Mucosa of stomach (tissue), 1 donor: ENCODE measurements at regions not wholly inside any gene's neighbourhood (a gene's known extent, or its start where the extent isn't known, plus 50 kb on each side); places are given as distances from the start of the nearest gene placed in this dataset.

Experiments
- H3K27me3 ChIP-seq: one replicate; pipeline ENCODE4 v1.7.0; 2013; ENCODE audit warnings: mild to moderate bottlenecking, low read length; ENCODE audit not compliant: control insufficient read depth, insufficient read depth
- H3K36me3 ChIP-seq: one replicate; pipeline ENCODE4 v1.7.0; 2013; ENCODE audit warnings: low read length; ENCODE audit not compliant: control insufficient read depth, insufficient read depth
- H3K4me1 ChIP-seq: one replicate; pipeline ENCODE4 v1.7.0; 2013; ENCODE audit warnings: mild to moderate bottlenecking, low read length; ENCODE audit not compliant: control insufficient read depth, insufficient read depth
- H3K4me3 ChIP-seq: one replicate; pipeline ENCODE4 v1.7.0; 2013; ENCODE audit warnings: low read length
- H3K9ac ChIP-seq: one replicate; pipeline ENCODE4 v1.7.0; 2013; ENCODE audit warnings: mild to moderate bottlenecking, low read length, moderate library complexity
- H3K9me3 ChIP-seq: one replicate; pipeline ENCODE4 v1.7.0; 2013; ENCODE audit warnings: mild to moderate bottlenecking, low read length, moderate library complexity; ENCODE audit not compliant: control insufficient read depth
- donor health status: Pancreatic carcinoma.

DNA sequence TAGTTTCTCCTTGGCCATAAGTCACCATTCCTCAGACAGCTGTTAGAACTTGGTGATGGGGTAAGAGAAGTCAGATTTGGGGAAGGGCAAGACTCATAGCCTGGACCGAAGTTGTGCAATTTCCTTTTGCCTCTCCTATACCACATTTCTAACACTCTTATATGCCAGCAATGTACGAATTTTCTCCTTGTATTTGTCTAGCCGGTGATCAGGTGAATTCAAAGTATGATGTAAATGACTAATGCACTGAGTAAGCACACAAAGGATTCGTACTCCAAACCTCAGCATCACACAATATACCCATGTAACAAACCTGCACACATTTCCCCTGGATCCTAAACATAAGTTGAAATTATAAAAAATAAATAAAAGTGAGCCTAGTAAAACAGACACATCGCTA, 1143.5 kb upstream of the CELF4 start:
- Histone ChIP-seq H3K36me3 (no peaks in the 10 kb centered on the region), H3K27me3 (no peaks in the 10 kb centered on the region), H3K4me1 (no peaks in the 10 kb centered on the region), H3K9ac (no peak overlapping the region), H3K9me3 (no peaks in the 10 kb centered on the region), H3K4me3 (no peak overlapping the region)

DNA sequence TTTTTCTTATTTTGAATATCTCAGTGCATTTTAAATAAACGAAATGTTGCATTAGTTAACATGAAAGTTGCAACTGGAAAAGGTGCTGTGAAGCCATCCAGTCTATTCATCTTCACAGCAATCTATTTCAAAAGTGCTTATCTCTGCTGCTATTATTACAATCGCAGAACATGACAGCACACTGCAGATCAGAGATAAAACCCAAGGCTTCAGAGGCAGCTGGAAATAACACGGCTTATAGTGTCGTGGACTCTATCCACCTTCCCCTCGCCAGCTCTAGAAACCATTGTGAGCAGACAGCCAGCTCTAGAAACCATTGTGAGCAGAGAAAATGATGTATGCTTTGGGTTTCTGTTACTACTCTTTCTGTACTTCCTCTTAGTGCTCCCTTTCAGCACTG, 1140.8 kb upstream of the CELF4 start:
- no peak overlapping the region for H3K4me3 ChIP-seq
- no peaks in the 10 kb centered on the region for H3K9me3 ChIP-seq
- H3K27me3 ChIP-seq: no peaks in the 10 kb centered on the region
- H3K36me3 ChIP-seq: no peaks in the 10 kb centered on the region
- H3K4me1 ChIP-seq: no peaks in the 10 kb centered on the region
- no peak overlapping the region for H3K9ac ChIP-seq

DNA sequence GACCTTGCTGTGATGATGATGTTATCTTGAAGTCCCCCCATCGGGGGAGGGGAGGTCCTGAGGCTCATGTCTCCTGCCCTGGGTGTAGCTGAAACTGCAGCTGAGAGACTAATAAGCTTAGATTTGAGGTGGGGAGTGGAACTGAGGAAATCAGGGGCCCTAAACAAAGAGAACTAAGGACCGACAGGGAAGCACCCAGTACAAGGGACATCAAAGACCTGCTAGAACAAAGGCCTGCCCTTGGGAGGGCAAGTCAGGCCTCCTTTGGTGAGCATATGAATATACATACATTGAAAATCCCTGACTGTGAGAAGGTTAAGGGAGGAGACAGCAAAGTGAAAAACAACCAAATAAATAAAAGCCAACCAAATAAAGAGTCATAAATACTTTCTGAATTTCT, 1132.5 kb upstream of the CELF4 start:
- no peaks in the 10 kb centered on the region for H3K27me3 ChIP-seq
- no peaks in the 10 kb centered on the region for H3K4me1 ChIP-seq
- no peak overlapping the region for H3K4me3 ChIP-seq
- H3K9me3 ChIP-seq: no peaks in the 10 kb centered on the region
- no peaks in the 10 kb centered on the region for H3K36me3 ChIP-seq
- H3K9ac ChIP-seq: no peak overlapping the region

DNA sequence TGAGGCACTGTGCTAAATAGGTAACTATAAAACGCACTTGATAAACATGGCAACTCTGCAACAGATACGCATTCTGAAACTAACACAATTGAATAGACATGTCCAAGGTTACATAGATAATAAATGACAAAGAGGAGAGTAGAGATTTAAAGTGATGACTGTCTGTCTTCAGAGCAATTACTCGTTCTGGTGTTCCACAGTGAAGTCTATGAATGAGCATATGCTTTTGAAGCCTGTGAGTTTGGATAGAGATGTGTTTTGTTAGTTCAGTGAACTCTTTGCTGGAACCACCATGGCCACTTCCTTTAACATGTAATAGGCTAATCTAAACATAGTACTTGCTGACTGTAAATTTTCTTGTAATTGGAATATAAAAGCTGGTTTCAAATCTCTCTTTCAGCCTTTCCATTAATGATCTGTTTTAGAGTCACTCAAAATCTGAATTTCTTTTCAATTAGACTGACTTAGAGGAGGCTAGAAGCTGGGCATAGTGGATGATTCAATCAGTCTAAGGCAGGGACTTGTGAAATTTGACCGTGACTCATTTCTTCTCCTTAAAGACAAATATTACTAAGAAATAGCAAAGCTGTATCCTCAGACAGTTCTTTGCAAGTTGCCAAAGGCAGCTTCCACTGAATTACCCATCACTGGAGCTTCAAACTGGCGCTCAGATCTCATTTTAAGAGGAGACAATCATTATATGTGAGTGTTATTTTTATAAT, 1130.1 kb upstream of the CELF4 start:
- no peaks in the 10 kb centered on the region for H3K9me3 ChIP-seq
- no peaks in the 10 kb centered on the region for H3K27me3 ChIP-seq
- H3K4me1 ChIP-seq: no peaks in the 10 kb centered on the region
- H3K36me3 ChIP-seq: no peaks in the 10 kb centered on the region
- H3K4me3 ChIP-seq: no peak overlapping the region
- H3K9ac ChIP-seq: no peak overlapping the region

DNA sequence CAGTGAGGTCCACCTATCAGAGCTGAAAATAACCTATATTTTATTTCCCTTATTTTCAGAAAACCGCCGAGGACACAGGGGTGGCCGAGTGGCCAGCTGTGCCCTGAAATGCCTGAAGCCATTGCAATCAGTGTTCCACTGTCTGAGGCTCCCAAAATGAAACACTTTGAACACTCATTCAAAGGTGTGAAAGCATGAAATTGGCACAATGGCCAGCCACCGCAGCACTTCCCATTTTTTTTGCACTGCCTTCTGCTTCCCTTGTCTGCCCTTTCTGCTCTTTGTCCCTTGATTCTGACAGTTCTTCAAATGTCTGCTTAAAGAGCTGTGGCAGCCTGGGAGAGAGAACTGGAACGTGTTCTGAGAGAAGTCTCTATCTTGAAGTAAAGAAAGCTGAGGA, 1127.5 kb upstream of the CELF4 start:
- no peaks in the 10 kb centered on the region for H3K36me3 ChIP-seq
- H3K4me3 ChIP-seq: no peak overlapping the region
- H3K27me3 ChIP-seq: no peaks in the 10 kb centered on the region
- H3K9me3 ChIP-seq: no peaks in the 10 kb centered on the region
- H3K9ac ChIP-seq: no peak overlapping the region
- H3K4me1 ChIP-seq: no peaks in the 10 kb centered on the region

DNA sequence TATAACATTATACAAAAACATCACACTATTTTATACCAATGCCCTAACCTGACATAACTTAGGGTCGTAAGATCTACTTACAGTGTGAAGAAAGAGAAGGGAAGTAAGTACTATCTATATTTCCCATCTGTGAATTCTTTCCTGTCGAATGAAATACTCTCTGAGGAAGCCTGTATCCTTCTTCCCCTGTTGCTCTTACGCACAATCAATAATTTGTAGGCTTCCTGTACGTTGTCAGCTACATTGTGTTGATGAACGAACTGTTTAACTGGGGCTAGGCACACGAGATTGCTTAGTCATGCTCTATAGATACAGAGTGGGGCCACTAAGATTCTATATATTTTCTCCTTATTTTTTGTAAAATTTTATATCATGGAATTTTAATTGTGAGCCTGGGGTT, 1125.0 kb upstream of the CELF4 start:
- no peaks in the 10 kb centered on the region for H3K4me1 ChIP-seq
- H3K9ac ChIP-seq: no peak overlapping the region
- H3K27me3 ChIP-seq: no peaks in the 10 kb centered on the region
- no peaks in the 10 kb centered on the region for H3K36me3 ChIP-seq
- H3K9me3 ChIP-seq: no peaks in the 10 kb centered on the region
- no peak overlapping the region for H3K4me3 ChIP-seq

DNA sequence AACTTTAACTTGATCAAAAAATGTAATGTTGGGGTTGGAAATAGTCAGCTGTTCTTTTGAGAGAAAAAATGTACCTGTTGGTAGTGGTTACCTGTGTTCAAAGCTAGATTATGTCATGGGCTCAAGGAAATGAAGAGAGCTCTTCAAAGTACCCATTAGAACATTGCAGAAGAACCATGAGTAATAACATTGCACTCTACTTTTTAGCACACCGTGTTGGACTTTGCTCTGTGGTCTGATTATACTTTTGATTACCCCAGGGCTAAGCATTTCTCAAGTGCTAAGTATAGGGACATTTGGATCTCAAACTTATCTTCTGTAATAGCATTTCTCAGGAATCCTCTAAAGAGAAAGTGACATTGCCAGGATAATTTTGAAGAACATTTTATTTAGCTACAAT, 1122.8 kb upstream of the CELF4 start:
- H3K9me3 ChIP-seq: no peaks in the 10 kb centered on the region
- no peaks in the 10 kb centered on the region for H3K4me1 ChIP-seq
- H3K4me3 ChIP-seq: no peak overlapping the region
- no peaks in the 10 kb centered on the region for H3K27me3 ChIP-seq
- H3K36me3 ChIP-seq: no peaks in the 10 kb centered on the region
- no peak overlapping the region for H3K9ac ChIP-seq

DNA sequence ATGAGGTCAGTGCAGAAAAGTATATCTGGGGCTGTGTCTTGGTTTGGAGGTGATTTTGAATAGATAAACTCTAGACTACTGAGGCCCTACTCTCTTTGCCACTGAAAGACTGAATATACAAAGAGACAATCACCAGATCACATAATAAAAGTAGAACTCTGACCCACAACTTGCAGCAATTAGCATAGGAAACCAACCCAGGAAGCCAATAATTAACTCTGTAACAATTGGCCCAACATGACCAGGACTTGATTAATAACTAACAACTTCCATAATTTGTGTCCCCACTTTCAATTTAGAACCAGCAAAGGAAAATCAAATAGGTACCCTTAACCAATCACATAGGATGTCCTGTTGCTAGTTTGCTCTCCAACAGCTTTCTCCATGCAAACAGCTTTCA, 1104.9 kb upstream of the CELF4 start:
- Histone ChIP-seq H3K9ac (no peak overlapping the region), H3K9me3 (no peaks in the 10 kb centered on the region), H3K36me3 (no peaks in the 10 kb centered on the region), H3K4me3 (no peak overlapping the region), H3K27me3 (no peaks in the 10 kb centered on the region), H3K4me1 (no peaks in the 10 kb centered on the region)

DNA sequence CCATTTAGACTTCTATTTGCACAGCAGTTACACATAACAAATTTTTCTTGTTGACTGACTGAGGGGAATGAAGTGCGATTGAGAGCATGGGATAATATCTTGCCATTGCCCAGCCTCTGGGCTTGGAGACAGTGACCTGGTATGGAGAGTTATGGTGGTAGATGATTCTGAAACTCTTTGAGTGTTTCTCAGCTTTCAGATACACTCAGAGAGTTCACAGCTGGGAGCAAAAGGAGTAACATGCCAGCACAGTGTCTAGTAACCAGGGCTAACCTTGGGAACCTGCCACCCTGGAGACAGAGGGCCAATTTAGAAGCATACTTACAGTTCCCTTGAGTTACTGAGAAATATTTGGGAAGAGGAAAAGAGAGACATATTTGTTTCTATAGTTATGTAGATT, 1099.3 kb upstream of the CELF4 start:
- H3K4me3 ChIP-seq: no peak overlapping the region

DNA sequence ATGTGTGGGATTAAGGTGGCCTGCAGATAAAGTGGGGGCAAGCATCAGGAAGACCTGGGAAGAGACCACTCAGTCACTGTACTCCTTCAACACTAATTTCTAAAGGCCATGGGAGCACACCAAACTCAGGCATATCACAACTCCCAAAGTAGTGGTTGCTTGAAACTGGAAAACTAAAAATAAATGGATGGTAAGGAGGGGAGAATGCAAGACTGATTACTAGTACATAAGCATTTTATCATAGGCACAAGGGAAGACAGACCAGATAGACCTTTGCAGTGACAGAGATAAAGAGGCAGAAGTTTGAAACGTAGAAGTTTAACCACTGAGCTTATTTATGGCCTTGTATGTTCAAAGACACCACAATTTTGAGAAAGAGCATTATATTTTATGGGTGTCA, 1098.1 kb upstream of the CELF4 start:
- Histone ChIP-seq H3K4me1 (no peaks in the 10 kb centered on the region), H3K9me3 (no peaks in the 10 kb centered on the region), H3K36me3 (no peaks in the 10 kb centered on the region), H3K9ac (no peak overlapping the region), H3K27me3 (no peaks in the 10 kb centered on the region), H3K4me3 (no peak overlapping the region)

More for the DNA sequence above, 1099.3 kb upstream of the CELF4 start:
- no peak overlapping the region for H3K9ac ChIP-seq
- H3K9me3 ChIP-seq: no peaks in the 10 kb centered on the region
- H3K4me1 ChIP-seq: no peaks in the 10 kb centered on the region
- H3K36me3 ChIP-seq: no peaks in the 10 kb centered on the region
- no peaks in the 10 kb centered on the region for H3K27me3 ChIP-seq

DNA sequence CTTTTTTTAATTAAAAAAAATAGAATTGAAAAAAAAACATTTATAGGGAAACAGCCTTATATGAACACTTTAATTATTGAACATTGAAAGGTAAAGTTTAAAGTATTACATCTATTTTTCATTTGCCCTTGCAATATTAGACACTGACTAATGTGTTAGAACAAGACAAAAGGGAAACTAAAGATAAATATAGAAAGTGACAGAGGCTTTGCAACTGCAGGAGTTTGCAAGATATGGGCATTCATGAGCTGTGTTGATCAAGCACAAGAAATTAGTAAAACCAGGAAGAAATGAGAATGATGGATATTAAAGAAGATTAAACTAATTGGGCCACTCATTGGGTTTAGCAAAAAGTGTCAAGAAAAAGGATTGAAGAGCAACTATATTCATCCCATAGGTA, 1097.7 kb upstream of the CELF4 start:
- no peak overlapping the region for H3K9ac ChIP-seq
- H3K27me3 ChIP-seq: no peaks in the 10 kb centered on the region
- H3K9me3 ChIP-seq: no peaks in the 10 kb centered on the region
- H3K4me3 ChIP-seq: no peak overlapping the region
- H3K36me3 ChIP-seq: no peaks in the 10 kb centered on the region
- H3K4me1 ChIP-seq: no peaks in the 10 kb centered on the region

DNA sequence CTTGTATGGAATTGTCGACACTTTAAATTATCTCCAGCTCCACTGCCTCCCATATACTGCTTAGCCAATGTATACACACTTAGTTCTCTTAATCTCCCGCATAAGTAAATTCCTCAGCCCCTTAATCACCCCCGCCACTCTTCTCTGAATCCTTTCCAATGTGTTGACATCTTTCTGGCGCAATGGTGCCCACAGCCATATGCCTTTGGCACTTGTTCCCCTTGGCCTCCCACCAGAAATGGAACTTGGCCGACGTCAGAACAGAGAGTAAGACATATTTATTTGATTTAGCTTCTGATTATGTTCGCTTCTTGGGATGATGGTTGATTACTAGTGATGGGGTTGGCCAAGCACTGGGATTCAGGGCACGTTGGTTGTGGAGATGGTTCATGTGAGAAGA, 1089.3 kb upstream of the CELF4 start:
- Histone ChIP-seq H3K9ac (no peak overlapping the region), H3K27me3 (no peaks in the 10 kb centered on the region), H3K36me3 (no peaks in the 10 kb centered on the region), H3K9me3 (no peaks in the 10 kb centered on the region), H3K4me3 (no peak overlapping the region), H3K4me1 (no peaks in the 10 kb centered on the region)

DNA sequence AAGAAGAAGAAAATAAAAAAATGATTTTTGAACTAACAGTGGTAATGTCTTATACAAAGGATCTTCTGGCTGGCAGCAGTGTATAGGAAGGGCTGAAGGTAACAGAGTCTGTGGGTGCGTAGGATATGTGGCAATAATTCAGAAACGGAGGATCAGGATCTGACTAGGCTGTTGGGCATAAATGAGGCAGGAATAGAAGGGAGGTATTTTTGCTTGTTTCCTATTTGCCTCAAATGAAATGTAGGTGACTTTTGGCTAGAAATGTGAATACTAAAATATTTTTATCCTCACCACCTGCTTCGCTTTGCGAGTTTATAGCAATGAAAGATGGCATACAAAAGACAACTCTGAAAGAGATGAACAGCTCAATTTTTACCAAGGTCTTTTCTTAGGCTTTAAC, 1086.1 kb upstream of the CELF4 start:
- Histone ChIP-seq H3K9me3 (no peaks in the 10 kb centered on the region), H3K9ac (no peak overlapping the region), H3K4me1 (no peaks in the 10 kb centered on the region), H3K4me3 (no peak overlapping the region), H3K27me3 (no peaks in the 10 kb centered on the region), H3K36me3 (no peaks in the 10 kb centered on the region)
